ENCODE measurements at regions not wholly inside any gene's neighbourhood (a gene's known extent, or its start where the extent isn't known, plus 50 kb on each side); places are given as distances from the start of the nearest gene placed in this dataset.

GRCh38 chr9:84189904-84190303 lies 150.7 kb downstream of the SLC28A3 start:
- TF ChIP-seq, protein P1, sequence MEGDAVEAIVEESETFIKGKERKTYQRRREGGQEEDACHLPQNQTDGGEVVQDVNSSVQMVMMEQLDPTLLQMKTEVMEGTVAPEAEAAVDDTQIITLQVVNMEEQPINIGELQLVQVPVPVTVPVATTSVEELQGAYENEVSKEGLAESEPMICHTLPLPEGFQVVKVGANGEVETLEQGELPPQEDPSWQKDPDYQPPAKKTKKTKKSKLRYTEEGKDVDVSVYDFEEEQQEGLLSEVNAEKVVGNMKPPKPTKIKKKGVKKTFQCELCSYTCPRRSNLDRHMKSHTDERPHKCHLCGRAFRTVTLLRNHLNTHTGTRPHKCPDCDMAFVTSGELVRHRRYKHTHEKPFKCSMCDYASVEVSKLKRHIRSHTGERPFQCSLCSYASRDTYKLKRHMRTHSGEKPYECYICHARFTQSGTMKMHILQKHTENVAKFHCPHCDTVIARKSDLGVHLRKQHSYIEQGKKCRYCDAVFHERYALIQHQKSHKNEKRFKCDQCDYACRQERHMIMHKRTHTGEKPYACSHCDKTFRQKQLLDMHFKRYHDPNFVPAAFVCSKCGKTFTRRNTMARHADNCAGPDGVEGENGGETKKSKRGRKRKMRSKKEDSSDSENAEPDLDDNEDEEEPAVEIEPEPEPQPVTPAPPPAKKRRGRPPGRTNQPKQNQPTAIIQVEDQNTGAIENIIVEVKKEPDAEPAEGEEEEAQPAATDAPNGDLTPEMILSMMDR (optimal IDR thresholded peaks at IDR 0.05 in 1 of 3, IDR thresholded peaks at IDR 0.05 in 1 of 3, conservative IDR thresholded peaks at IDR 0.05 in 1 of 3; ENCODE audit: extremely low read depth in 1 of 3, insufficient read depth in 2 of 3, low read length in 3 of 3): no peak
- no peak for TF ChIP-seq EZH2 (IDR thresholded peaks at IDR 0.05; ENCODE audit: low read length)

Data from keratinocyte (primary cell).